ENCODE measurements at regions not wholly inside any gene's neighbourhood (a gene's known extent, or its start where the extent isn't known, plus 50 kb on each side); places are given as distances from the start of the nearest gene placed in this dataset.

DNA sequence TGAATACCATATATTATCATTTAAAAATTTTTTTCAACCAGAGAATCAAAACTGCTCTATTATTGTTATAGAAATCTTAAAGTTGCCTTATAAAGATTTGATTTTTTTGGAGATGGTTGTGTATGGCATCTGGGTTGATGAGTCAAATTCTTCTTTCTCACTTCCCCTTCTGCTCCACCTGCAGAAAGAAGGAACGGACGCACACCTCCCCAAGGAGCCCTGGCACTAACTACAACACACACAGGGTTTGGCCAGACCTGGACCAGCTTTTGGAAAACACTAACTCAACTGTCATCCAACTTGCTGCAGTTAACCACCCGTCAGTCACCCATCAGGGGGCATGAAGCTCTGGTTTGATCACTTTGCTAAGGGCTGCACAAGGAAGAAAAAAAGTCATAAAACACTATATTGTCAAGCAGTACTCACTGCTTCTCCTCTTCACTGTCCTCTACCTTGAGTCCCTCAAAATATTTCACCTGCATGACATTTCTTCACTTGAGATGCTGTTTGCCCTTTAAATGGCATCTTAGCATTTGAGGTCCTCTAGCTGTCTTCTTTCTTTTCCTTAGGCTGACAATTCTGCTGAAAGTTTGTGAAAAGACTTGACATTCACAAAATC is 266.7 kb upstream of the PHF14 start:
- Mint-ChIP-seq H3K27me3 (ENCODE audit: low read depth, unreplicated experiment) (no peaks in the 10 kb centered on the region), H3K4me3 (ENCODE audit: unreplicated experiment) (no peak overlapping the region), H3K36me3 (ENCODE audit: low read depth, unreplicated experiment) (no peaks in the 10 kb centered on the region), H3K9me3 (ENCODE audit: unreplicated experiment) (no peaks in the 10 kb centered on the region), H3K27ac (ENCODE audit: unreplicated experiment) (no peak overlapping the region), H3K4me1 (ENCODE audit: low read depth, unreplicated experiment) (peaks cover 7% of the 10 kb centered on the region)
- no peaks in the 10 kb centered on the region for H3K27me3 ChIP-seq (ENCODE audit: insufficient read depth, low read length)
- TF ChIP-seq, protein P1, sequence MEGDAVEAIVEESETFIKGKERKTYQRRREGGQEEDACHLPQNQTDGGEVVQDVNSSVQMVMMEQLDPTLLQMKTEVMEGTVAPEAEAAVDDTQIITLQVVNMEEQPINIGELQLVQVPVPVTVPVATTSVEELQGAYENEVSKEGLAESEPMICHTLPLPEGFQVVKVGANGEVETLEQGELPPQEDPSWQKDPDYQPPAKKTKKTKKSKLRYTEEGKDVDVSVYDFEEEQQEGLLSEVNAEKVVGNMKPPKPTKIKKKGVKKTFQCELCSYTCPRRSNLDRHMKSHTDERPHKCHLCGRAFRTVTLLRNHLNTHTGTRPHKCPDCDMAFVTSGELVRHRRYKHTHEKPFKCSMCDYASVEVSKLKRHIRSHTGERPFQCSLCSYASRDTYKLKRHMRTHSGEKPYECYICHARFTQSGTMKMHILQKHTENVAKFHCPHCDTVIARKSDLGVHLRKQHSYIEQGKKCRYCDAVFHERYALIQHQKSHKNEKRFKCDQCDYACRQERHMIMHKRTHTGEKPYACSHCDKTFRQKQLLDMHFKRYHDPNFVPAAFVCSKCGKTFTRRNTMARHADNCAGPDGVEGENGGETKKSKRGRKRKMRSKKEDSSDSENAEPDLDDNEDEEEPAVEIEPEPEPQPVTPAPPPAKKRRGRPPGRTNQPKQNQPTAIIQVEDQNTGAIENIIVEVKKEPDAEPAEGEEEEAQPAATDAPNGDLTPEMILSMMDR (IDR thresholded peaks at IDR 0.05; ENCODE audit: insufficient read depth, low read depth, low read length), result no peak
- TF ChIP-seq EZH2 (IDR thresholded peaks at IDR 0.05; ENCODE audit: insufficient read depth, low read length), result no peak
- no peak overlapping the region for H3K4me3 ChIP-seq (ENCODE audit: insufficient read depth, low read depth, low read length)
- no peak overlapping the region for H3K4me2 ChIP-seq (ENCODE audit: low read length)
- H2AFZ ChIP-seq (ENCODE audit: low read depth, low read length), result no peak overlapping the region
- no peaks in the 10 kb centered on the region for H4K20me1 ChIP-seq (ENCODE audit: insufficient read depth, low read length)
- no peak for DNase-seq (ENCODE audit: low read depth)
- no peak for FAIRE-seq
- no peak overlapping the region for H3K9ac ChIP-seq (ENCODE audit: low read length)
- no peaks in the 10 kb centered on the region for H3K9me3 ChIP-seq (ENCODE audit: insufficient read depth, low read depth, low read length)
- H3K79me2 ChIP-seq (ENCODE audit: insufficient read depth, low read length), result no peaks in the 10 kb centered on the region
- no peaks in the 10 kb centered on the region for H3K36me3 ChIP-seq (ENCODE audit: insufficient read depth, low read length)
- no peaks in the 10 kb centered on the region for H3K4me1 ChIP-seq (ENCODE audit: insufficient read depth, low read length)
- no peak overlapping the region for H3K27ac ChIP-seq (ENCODE audit: low read depth, low read length)

DNA sequence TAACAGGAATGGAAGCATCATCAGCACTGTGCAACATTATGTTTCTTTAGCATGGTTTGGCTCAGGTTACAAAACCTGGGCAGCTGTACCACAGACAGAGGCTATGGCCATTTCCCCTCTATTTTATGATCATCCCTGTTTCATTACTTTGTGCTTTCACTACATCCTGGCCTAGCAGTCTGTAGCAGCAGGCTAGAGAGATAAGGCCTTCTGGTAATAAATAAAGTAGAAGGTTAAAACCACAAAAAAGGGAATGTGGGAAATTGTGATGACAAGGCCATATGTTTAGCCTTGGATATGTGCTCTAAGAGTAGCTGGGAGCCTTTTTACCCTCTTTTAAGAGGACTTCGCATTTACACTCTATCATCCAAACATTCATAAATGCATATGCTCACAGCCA is 266.2 kb upstream of the PHF14 start:
- H3K4me2 ChIP-seq (ENCODE audit: low read length), result no peak overlapping the region
- Mint-ChIP-seq H3K4me3 (ENCODE audit: unreplicated experiment) (no peak overlapping the region), H3K27me3 (ENCODE audit: low read depth, unreplicated experiment) (no peaks in the 10 kb centered on the region), H3K9me3 (ENCODE audit: unreplicated experiment) (no peaks in the 10 kb centered on the region), H3K27ac (ENCODE audit: unreplicated experiment) (no peak overlapping the region), H3K36me3 (ENCODE audit: low read depth, unreplicated experiment) (no peaks in the 10 kb centered on the region), H3K4me1 (ENCODE audit: low read depth, unreplicated experiment) (peaks cover 7% of the 10 kb centered on the region)
- H3K9ac ChIP-seq (ENCODE audit: low read length), result no peak overlapping the region
- no peak overlapping the region for H2AFZ ChIP-seq (ENCODE audit: low read depth, low read length)
- TF ChIP-seq EZH2 (IDR thresholded peaks at IDR 0.05; ENCODE audit: insufficient read depth, low read length), result no peak
- TF ChIP-seq, protein P1 (IDR thresholded peaks at IDR 0.05; ENCODE audit: insufficient read depth, low read depth, low read length), result no peak
- no peak overlapping the region for H3K4me3 ChIP-seq (ENCODE audit: insufficient read depth, low read depth, low read length)
- FAIRE-seq, result no peak
- no peaks in the 10 kb centered on the region for H3K4me1 ChIP-seq (ENCODE audit: insufficient read depth, low read length)
- no peaks in the 10 kb centered on the region for H3K36me3 ChIP-seq (ENCODE audit: insufficient read depth, low read length)
- no peaks in the 10 kb centered on the region for H4K20me1 ChIP-seq (ENCODE audit: insufficient read depth, low read length)
- no peaks in the 10 kb centered on the region for H3K27me3 ChIP-seq (ENCODE audit: insufficient read depth, low read length)
- no peak overlapping the region for H3K27ac ChIP-seq (ENCODE audit: low read depth, low read length)
- no peaks in the 10 kb centered on the region for H3K9me3 ChIP-seq (ENCODE audit: insufficient read depth, low read depth, low read length)
- H3K79me2 ChIP-seq (ENCODE audit: insufficient read depth, low read length), result no peaks in the 10 kb centered on the region
- DNase-seq (ENCODE audit: low read depth), result peak; percentile 2

DNA sequence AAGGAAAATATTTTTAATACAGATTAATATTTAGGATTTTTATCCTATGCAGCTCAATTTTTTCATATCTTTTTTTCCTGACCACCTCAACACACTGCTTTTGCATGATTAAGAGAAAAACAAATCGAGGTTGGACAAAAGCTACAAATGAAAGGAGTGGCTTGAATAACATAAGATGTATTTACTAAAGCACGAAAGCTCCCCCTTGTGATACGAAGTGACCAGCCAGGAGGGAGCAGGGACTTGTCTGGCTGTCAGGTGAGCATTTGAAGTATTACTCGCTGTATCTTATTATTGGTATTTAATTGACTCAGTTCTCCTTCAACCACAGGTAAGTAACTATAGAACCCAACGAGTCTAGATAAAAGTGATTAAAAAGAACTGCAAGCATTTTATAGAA is 265.2 kb upstream of the PHF14 start:
- no peak for FAIRE-seq
- Histone ChIP-seq H3K36me3 (ENCODE audit: insufficient read depth, low read length) (no peaks in the 10 kb centered on the region), H3K4me2 (ENCODE audit: low read length) (no peak overlapping the region), H3K9me3 (ENCODE audit: insufficient read depth, low read depth, low read length) (no peaks in the 10 kb centered on the region), H3K79me2 (ENCODE audit: insufficient read depth, low read length) (no peaks in the 10 kb centered on the region), H3K9ac (ENCODE audit: low read length) (no peak overlapping the region), H3K4me1 (ENCODE audit: insufficient read depth, low read length) (no peaks in the 10 kb centered on the region), H4K20me1 (ENCODE audit: insufficient read depth, low read length) (no peaks in the 10 kb centered on the region), H2AFZ (ENCODE audit: low read depth, low read length) (no peak overlapping the region), H3K27me3 (ENCODE audit: insufficient read depth, low read length) (no peaks in the 10 kb centered on the region), H3K27ac (ENCODE audit: low read depth, low read length) (no peak overlapping the region), H3K4me3 (ENCODE audit: insufficient read depth, low read depth, low read length) (no peak overlapping the region)
- Mint-ChIP-seq H3K4me3 (ENCODE audit: unreplicated experiment) (no peak overlapping the region), H3K27me3 (ENCODE audit: low read depth, unreplicated experiment) (no peaks in the 10 kb centered on the region), H3K27ac (ENCODE audit: unreplicated experiment) (no peak overlapping the region), H3K9me3 (ENCODE audit: unreplicated experiment) (no peaks in the 10 kb centered on the region), H3K4me1 (ENCODE audit: low read depth, unreplicated experiment) (peaks cover 7% of the 10 kb centered on the region), H3K36me3 (ENCODE audit: low read depth, unreplicated experiment) (no peaks in the 10 kb centered on the region)
- DNase-seq (ENCODE audit: low read depth), result no peak
- TF ChIP-seq, protein P1 (IDR thresholded peaks at IDR 0.05; ENCODE audit: insufficient read depth, low read depth, low read length), result no peak
- no peak for TF ChIP-seq EZH2 (IDR thresholded peaks at IDR 0.05; ENCODE audit: insufficient read depth, low read length)

Measured in astrocyte (in vitro differentiated cells and primary cell).